AG04449 (cell line): ENCODE measurements at regions not wholly inside any gene's neighbourhood (a gene's known extent, or its start where the extent isn't known, plus 50 kb on each side); places are given as distances from the start of the nearest gene placed in this dataset.

Experiments used
- CTCF ChIA-PET: fragments of 350-600 bp; formaldehyde crosslinking; extraction: SDS; loops from one replicate; lab custom pipeline; 2021; ENCODE audit warnings: antibody characterized with exemption; lab: Yijun Ruan, JAX
- POLR2A ChIA-PET: fragments of 400-600, 350-600 bp; formaldehyde crosslinking; extraction: SDS; loops from one replicate; lab custom pipeline; 2020; ENCODE audit warnings: antibody characterized with exemption, inconsistent platforms; lab: Yijun Ruan, JAX
- DNase-seq: peaks from one replicate; pipeline ENCODE4 v3.0.0-alpha.2; 2010; ENCODE audit warnings: low read depth, low spot score
- H3K4me3 ChIP-seq: 2 replicates; pipeline ENCODE4 v1.5.1; 2011; ENCODE audit warnings: low read depth, mild to moderate bottlenecking, control low read depth, low read length
- TF ChIP-seq, protein P1 (sequence below): IDR thresholded peaks from one replicate; pipeline ENCODE4 v1.5.1; 2011; ENCODE audit warnings: mild to moderate bottlenecking, moderate library complexity, low read length, control low read depth, inconsistent platforms; ENCODE audit not compliant: insufficient read depth; ENCODE audit errors: missing control alignments

DNA sequence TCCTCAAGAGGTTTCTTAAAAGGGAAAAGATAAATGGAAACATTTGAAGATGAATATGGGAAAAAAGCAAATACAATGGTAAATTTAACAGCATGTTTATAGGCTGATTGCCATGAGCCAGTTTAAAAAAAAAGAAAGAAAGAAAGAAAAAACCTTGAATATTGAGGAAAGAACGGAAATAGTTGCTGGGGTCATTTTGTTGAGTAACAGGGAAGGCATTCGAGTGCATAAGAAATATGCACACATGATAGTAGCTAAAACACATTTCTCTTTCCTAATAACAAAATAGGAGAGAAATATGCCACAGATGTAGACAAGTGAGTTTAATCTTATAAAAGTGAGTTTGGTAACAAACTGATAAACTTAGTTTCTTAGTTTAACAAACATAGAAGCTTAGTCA lies 864.6 kb upstream of the ACO1 start:
- ChIA-PET CTCF (no interaction called here), POLR2A (no interaction called here)
- TF ChIP-seq, protein P1, sequence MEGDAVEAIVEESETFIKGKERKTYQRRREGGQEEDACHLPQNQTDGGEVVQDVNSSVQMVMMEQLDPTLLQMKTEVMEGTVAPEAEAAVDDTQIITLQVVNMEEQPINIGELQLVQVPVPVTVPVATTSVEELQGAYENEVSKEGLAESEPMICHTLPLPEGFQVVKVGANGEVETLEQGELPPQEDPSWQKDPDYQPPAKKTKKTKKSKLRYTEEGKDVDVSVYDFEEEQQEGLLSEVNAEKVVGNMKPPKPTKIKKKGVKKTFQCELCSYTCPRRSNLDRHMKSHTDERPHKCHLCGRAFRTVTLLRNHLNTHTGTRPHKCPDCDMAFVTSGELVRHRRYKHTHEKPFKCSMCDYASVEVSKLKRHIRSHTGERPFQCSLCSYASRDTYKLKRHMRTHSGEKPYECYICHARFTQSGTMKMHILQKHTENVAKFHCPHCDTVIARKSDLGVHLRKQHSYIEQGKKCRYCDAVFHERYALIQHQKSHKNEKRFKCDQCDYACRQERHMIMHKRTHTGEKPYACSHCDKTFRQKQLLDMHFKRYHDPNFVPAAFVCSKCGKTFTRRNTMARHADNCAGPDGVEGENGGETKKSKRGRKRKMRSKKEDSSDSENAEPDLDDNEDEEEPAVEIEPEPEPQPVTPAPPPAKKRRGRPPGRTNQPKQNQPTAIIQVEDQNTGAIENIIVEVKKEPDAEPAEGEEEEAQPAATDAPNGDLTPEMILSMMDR = no peak
- DNase-seq = no peak
- no peak overlapping the region for H3K4me3 ChIP-seq

DNA sequence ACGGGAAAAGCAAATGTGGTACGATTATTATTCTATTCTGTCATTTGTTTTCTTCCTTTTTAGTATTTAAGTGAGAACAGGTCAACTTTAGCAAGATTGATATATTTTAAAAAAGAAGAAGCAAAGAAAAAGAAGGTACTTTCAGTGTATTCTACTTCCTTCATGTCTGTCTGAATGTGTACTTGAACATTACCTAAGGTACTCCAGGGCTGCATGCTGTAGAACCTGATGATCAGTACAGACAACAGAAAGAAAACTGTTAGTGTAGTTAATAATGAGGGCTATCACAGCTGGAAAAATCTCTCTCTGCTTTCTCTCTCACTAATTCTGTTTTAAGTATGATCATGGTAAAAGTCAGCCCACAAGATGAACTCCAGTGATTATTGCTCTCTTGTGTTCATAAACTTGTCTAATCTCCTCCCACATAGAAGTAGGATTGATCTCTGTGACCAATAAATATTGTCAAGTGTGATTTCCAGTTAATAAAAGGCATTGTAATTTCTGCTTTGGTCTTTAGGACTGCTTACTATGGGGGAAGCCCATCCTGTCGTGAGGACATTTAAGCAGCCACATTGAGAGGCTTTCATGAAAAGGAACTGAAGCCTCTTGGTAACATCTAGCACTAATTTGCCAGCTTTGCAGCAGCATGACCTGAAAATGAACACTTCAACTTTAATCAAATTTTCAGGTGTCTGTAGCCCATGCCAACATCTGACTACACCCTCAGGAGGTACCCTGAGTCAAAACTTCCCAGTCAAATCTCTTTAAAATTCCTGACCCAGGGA lies 864.0 kb upstream of the ACO1 start:
- ChIA-PET POLR2A (no interaction called here), CTCF (no interaction called here)
- DNase-seq = no peak
- TF ChIP-seq, protein P1 = no peak
- H3K4me3 ChIP-seq = no peak overlapping the region

GRCh38 chr9:31535651-31536050 lies 848.8 kb upstream of the ACO1 start:
- TF ChIP-seq, protein P1 = no peak
- no peak overlapping the region for H3K4me3 ChIP-seq
- ChIA-PET POLR2A (no interaction called here), CTCF (no interaction called here)
- DNase-seq = no peak

GRCh38 chr9:31536471-31536870 lies 848.0 kb upstream of the ACO1 start:
- TF ChIP-seq, protein P1 = no peak
- no peak for DNase-seq
- H3K4me3 ChIP-seq = no peak overlapping the region
- POLR2A ChIA-PET = no interaction called here
- CTCF ChIA-PET = no interaction called here

- ChIA-PET CTCF (no interaction called here), POLR2A (no interaction called here)
- TF ChIP-seq, protein P1 = no peak
- no peak overlapping the region for H3K4me3 ChIP-seq
- DNase-seq = no peak
These were observed 842.6 kb upstream of the ACO1 start for GRCh38 chr9:31541721-31542281.

GRCh38 chr9:31542384-31543055 lies 841.9 kb upstream of the ACO1 start:
- ChIA-PET POLR2A (no interaction called here), CTCF (no interaction called here)
- no peak overlapping the region for H3K4me3 ChIP-seq
- TF ChIP-seq, protein P1 = peak; percentile 13
- DNase-seq = no peak
